IMR-90 (cell line): ENCODE measurements at regions not wholly inside any gene's neighbourhood (a gene's known extent, or its start where the extent isn't known, plus 50 kb on each side); places are given as distances from the start of the nearest gene placed in this dataset.

Experiments
- ATAC-seq: fragments of 200-7000 bp; cut with Tn5 transposase; 2 replicates; pipeline ENCODE4 v1.9.1; 2020; ENCODE audit warnings: low read depth, mild to moderate bottlenecking, moderate library complexity
- BruUV-seq: library from RNA; stranded (reverse); fragments of 400-500 nt; replicated peaks from 2 replicates; lab custom pipeline; 2021; lab: Mats Ljungman, UMichigan
- CTCF ChIA-PET: fragments of 300-600 bp; formaldehyde crosslinking; extraction: SDS; loops from one replicate; lab custom pipeline; 2021; ENCODE audit warnings: antibody characterized with exemption; lab: Yijun Ruan, JAX
- POLR2A ChIA-PET: fragments of 300-600 bp; sonication (Branson Sonifier 250); formaldehyde crosslinking; loops from one replicate; lab custom pipeline; 2022; ENCODE audit warnings: antibody characterized with exemption; ENCODE audit not compliant: unreplicated experiment; lab: Charles Lee
- DNase-seq: peaks from one replicate; pipeline ENCODE4 v3.0.0; 2013
- H2AFZ ChIP-seq: replicated peaks from 2 replicates; pipeline ENCODE3; 2013; ENCODE audit warnings: low read length, mild to moderate bottlenecking; ENCODE audit not compliant: poor library complexity
- H2AK5ac ChIP-seq: 2 replicates; pipeline ENCODE4 v1.6.1; 2013; ENCODE audit warnings: low read depth, low read length, inconsistent platforms
- H2AK9ac ChIP-seq: replicated peaks from 2 replicates; pipeline ENCODE3; 2013; ENCODE audit warnings: mild to moderate bottlenecking, low read depth, low read length, moderate library complexity; ENCODE audit not compliant: poor library complexity
- H2BK120ac ChIP-seq: 2 replicates; pipeline ENCODE4 v1.6.1; 2013; ENCODE audit warnings: low read depth, low read length, inconsistent platforms
- H2BK15ac ChIP-seq: 3 replicates; pipeline ENCODE4 v1.6.1; 2013; ENCODE audit warnings: low read depth, low read length, inconsistent platforms
- H2BK20ac ChIP-seq: 2 replicates; pipeline ENCODE4 v1.6.1; 2013; ENCODE audit warnings: low read depth, mild to moderate bottlenecking, inconsistent platforms, low read length, moderate library complexity
- H2BK5ac ChIP-seq: 2 replicates; pipeline ENCODE4 v1.6.1; 2013; ENCODE audit warnings: mild to moderate bottlenecking, low read depth, low read length, inconsistent platforms; ENCODE audit not compliant: poor library complexity, severe bottlenecking
- H3K14ac ChIP-seq: replicated peaks from 2 replicates; pipeline ENCODE4 v1.6.1; 2013; ENCODE audit warnings: low read depth, low read length, inconsistent platforms
- H3K18ac ChIP-seq: 2 replicates; pipeline ENCODE4 v1.6.1; 2013; ENCODE audit warnings: low read depth, low read length, control low read depth
- H3K23ac ChIP-seq: 2 replicates; pipeline ENCODE4 v1.6.1; 2013; ENCODE audit warnings: low read depth, low read length, inconsistent platforms
- H3K27ac ChIP-seq: 2 replicates; pipeline ENCODE4 v1.5.1; 2013; ENCODE audit warnings: mild to moderate bottlenecking, control low read depth, low read length; ENCODE audit not compliant: insufficient read depth
- H3K27me3 ChIP-seq: 2 replicates; pipeline ENCODE4 v1.6.1; 2013; ENCODE audit warnings: low read length; ENCODE audit not compliant: control insufficient read depth, insufficient read depth
- H3K36me3 ChIP-seq: 2 replicates; pipeline ENCODE4 v1.6.1; 2013; ENCODE audit warnings: low read length, mixed read lengths; ENCODE audit not compliant: control insufficient read depth, insufficient read depth
- H3K4ac ChIP-seq: 2 replicates; pipeline ENCODE4 v1.6.1; 2013; ENCODE audit warnings: low read depth, low read length, inconsistent platforms
- H3K4me1 ChIP-seq: 2 replicates; pipeline ENCODE4 v1.6.1; 2013; ENCODE audit warnings: low read length, mixed read lengths; ENCODE audit not compliant: control insufficient read depth, insufficient read depth
- H3K4me2 ChIP-seq: 2 replicates; pipeline ENCODE4 v1.6.1; 2013; ENCODE audit warnings: low read depth, mild to moderate bottlenecking, control low read depth, low read length, moderate library complexity
- H3K4me3 ChIP-seq: 2 replicates; pipeline ENCODE4 v1.5.1; 2013; ENCODE audit warnings: low read depth, mild to moderate bottlenecking, control low read depth, low read length, moderate library complexity; ENCODE audit not compliant: insufficient read depth
- H3K56ac ChIP-seq: 2 replicates; pipeline ENCODE4 v1.6.1; 2013; ENCODE audit warnings: low read length, inconsistent platforms; ENCODE audit not compliant: insufficient read depth; ENCODE audit errors: extremely low read depth
- H3K79me1 ChIP-seq, 2 experiments: 2 replicates each; pipeline ENCODE4 v1.6.1; 2013; ENCODE audit warnings: low read length in 2 of 2, inconsistent platforms in 1 of 2, low read depth in 1 of 2
- H3K9ac ChIP-seq: 2 replicates; pipeline ENCODE4 v1.6.1; 2013; ENCODE audit warnings: low read depth, low read length, control low read depth
- H3K9me1 ChIP-seq: 2 replicates; pipeline ENCODE4 v1.6.1; 2013; ENCODE audit warnings: low read length, inconsistent platforms; ENCODE audit not compliant: insufficient read depth
- H3K9me3 ChIP-seq: 2 replicates; pipeline ENCODE4 v1.6.1; 2013; ENCODE audit warnings: low read length; ENCODE audit not compliant: control insufficient read depth, insufficient read depth
- H4K20me1 ChIP-seq: 2 replicates; pipeline ENCODE4 v1.6.1; 2013; ENCODE audit warnings: low read length, inconsistent platforms; ENCODE audit not compliant: insufficient read depth
- H4K5ac ChIP-seq: 2 replicates; pipeline ENCODE4 v1.6.1; 2013; ENCODE audit warnings: mild to moderate bottlenecking, low read depth, low read length, control low read depth
- H4K8ac ChIP-seq, 2 experiments: 2 replicates each; pipeline ENCODE4 v1.6.1; 2013; ENCODE audit warnings: low read depth in 2 of 2, low read length in 2 of 2, control low read depth in 1 of 2, inconsistent platforms in 1 of 2
- H4K91ac ChIP-seq: 2 replicates; pipeline ENCODE4 v1.6.1; 2013; ENCODE audit warnings: low read depth, low read length, inconsistent platforms; ENCODE audit not compliant: insufficient read depth
- MAZ ChIP-seq: IDR thresholded peaks from 2 replicates; pipeline ENCODE4 v1.6.1; 2012; ENCODE audit warnings: low read depth, mild to moderate bottlenecking, low read length, improper control_type of control experiment, moderate library complexity, borderline replicate concordance
- NFE2L2 ChIP-seq: fragments of 150-350 bp; IDR thresholded peaks from 2 replicates; pipeline ENCODE4 v1.6.1; 2016; ENCODE audit warnings: low read depth, mild to moderate bottlenecking, low read length
- POLR2A ChIP-seq: IDR thresholded peaks from 2 replicates; pipeline ENCODE4 v1.6.1; 2012; ENCODE audit warnings: mild to moderate bottlenecking, low read depth, low read length
- RAD21 ChIP-seq: IDR thresholded peaks from 2 replicates; pipeline ENCODE4 v1.6.1; 2012; ENCODE audit warnings: low read length, improper control_type of control experiment
- RFX5 ChIP-seq: IDR thresholded peaks from 2 replicates; pipeline ENCODE4 v1.8.0; 2012; ENCODE audit warnings: low read depth, mild to moderate bottlenecking, low read length, moderate library complexity
- SMC3 ChIP-seq: fragments of 150-350 bp; IDR thresholded peaks from 2 replicates; pipeline ENCODE4 v1.6.1; 2016; ENCODE audit warnings: low read depth, mild to moderate bottlenecking, antibody characterized with exemption, low read length, moderate library complexity
- dilution Hi-C: fragments of 300-500 bp; cut with HindIII; formaldehyde crosslinking; loops from one replicate; pipeline ENCODE4 v1.14.3; 2018; ENCODE audit warnings: low sequenced_read_pairs; ENCODE audit not compliant: unreplicated experiment
- in situ Hi-C: fragments of 300-500 bp; cut with MboI; formaldehyde crosslinking; loops from 3 replicates; pipeline ENCODE4 v1.14.3; 2019; ENCODE audit warnings: low sequenced_read_pairs, inconsistent platforms, mixed read lengths
- intact Hi-C: fragments of 100-400 bp; cut with micrococcal nuclease; formaldehyde crosslinking; loops from 2 replicates; pipeline ENCODE4 v1.10.0; 2022
- TF ChIP-seq, protein P1 (sequence below): conservative IDR thresholded peaks from 2 replicates; pipeline ENCODE4 v1.5.1; 2012; ENCODE audit warnings: mild to moderate bottlenecking, low read depth, low read length, improper control_type of control experiment

DNA sequence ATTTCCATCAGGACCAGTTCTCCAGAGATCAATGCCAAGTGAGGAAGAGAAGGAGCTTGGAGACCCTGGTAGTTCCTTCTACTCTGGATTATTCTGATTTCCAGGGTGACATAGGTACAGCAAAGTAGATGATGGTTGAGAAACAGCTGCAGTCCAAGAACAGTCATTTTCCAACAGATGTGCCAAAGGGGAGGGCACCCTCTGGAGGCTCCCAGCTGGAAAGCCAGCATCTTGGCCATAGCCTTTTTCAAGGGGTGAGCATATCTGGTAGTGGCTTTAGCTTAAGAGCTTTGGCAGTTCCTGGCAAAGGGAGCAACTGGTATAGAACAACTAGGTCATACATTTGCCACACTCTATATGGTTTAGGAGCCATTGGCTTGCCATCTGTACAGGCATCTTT is 492.7 kb downstream of the RASEF start:
- no peak overlapping the region for H4K5ac ChIP-seq
- H2AK5ac ChIP-seq, result no peak overlapping the region
- dilution Hi-C loops (no loop called here), in situ Hi-C loops (no loop called here), intact Hi-C loops (no loop called here)
- H3K9me1 ChIP-seq, result no peaks in the 10 kb centered on the region
- no peaks in the 10 kb centered on the region for H3K36me3 ChIP-seq
- no peak; the same call in 1 of the 2 replicates for ATAC-seq
- BruUV-seq, result no TSS peak
- no peaks in the 10 kb centered on the region; the same call in 1 of the 2 replicates for H3K27me3 ChIP-seq
- TF ChIP-seq, protein P1, sequence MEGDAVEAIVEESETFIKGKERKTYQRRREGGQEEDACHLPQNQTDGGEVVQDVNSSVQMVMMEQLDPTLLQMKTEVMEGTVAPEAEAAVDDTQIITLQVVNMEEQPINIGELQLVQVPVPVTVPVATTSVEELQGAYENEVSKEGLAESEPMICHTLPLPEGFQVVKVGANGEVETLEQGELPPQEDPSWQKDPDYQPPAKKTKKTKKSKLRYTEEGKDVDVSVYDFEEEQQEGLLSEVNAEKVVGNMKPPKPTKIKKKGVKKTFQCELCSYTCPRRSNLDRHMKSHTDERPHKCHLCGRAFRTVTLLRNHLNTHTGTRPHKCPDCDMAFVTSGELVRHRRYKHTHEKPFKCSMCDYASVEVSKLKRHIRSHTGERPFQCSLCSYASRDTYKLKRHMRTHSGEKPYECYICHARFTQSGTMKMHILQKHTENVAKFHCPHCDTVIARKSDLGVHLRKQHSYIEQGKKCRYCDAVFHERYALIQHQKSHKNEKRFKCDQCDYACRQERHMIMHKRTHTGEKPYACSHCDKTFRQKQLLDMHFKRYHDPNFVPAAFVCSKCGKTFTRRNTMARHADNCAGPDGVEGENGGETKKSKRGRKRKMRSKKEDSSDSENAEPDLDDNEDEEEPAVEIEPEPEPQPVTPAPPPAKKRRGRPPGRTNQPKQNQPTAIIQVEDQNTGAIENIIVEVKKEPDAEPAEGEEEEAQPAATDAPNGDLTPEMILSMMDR, result peak; percentile 23; the same call in 1 of the 2 replicates
- peak; percentile 19; the same call in 1 of the 2 replicates for TF ChIP-seq SMC3
- TF ChIP-seq MAZ, result no peak
- TF ChIP-seq RFX5, result no peak
- TF ChIP-seq POLR2A, result no peak
- peak; percentile 37 for TF ChIP-seq RAD21
- TF ChIP-seq NFE2L2, result no peak
- no peak overlapping the region for H3K14ac ChIP-seq
- no peak overlapping the region for H3K56ac ChIP-seq
- H2BK5ac ChIP-seq, result no peak overlapping the region
- no peaks in the 10 kb centered on the region for H3K4me1 ChIP-seq
- no peak overlapping the region for H2BK15ac ChIP-seq
- no peak overlapping the region for H4K91ac ChIP-seq
- H3K4me2 ChIP-seq, result no peak overlapping the region
- POLR2A ChIA-PET, result no interaction called here
- 0 out of 2 replicates have a peak, but pooled peaks cover 1% of the 10 kb centered on the region for H3K9me3 ChIP-seq
- no peak overlapping the region for H2AFZ ChIP-seq
- H4K8ac ChIP-seq, result no peak overlapping the region
- no peaks in the 10 kb centered on the region for H4K20me1 ChIP-seq
- H3K4ac ChIP-seq, result no peak overlapping the region
- H2BK120ac ChIP-seq, result no peak overlapping the region
- DNase-seq, result peak; percentile 4
- no peak overlapping the region for H3K9ac ChIP-seq
- CTCF ChIA-PET, result interaction anchor here (0.7 to 1.0 kb wide), 3 partner anchors 10 to 678 kb away, joined by 3 read pairs; no protein-coding TSS in a partner anchor
- H3K27ac ChIP-seq, result no peak overlapping the region
- H2AK9ac ChIP-seq, result no peak overlapping the region
- no peak overlapping the region for H3K4me3 ChIP-seq
- no peaks in the 10 kb centered on the region for H3K79me1 ChIP-seq
- H3K18ac ChIP-seq, result no peak overlapping the region
- H3K23ac ChIP-seq, result no peak overlapping the region
- H2BK20ac ChIP-seq, result no peak overlapping the region
